GM18951 (cell line): ENCODE measurements at regions not wholly inside any gene's neighbourhood (a gene's known extent, or its start where the extent isn't known, plus 50 kb on each side); places are given as distances from the start of the nearest gene placed in this dataset.
"Not testable (repeated sequence)": the region's sequence is repeated elsewhere in the genome, so short reads cannot be mapped to it uniquely, and the experiment has no call there.

Source experiments
- POLR2A ChIP-seq: IDR thresholded peaks from 4 replicates; pipeline ENCODE4 v1.6.1; 2011; ENCODE audit warnings: mild to moderate bottlenecking; ENCODE audit not compliant: insufficient read length, insufficient read depth; ENCODE audit errors: extremely low read depth
- in situ Hi-C: fragments of 300-500 bp; cut with MboI; formaldehyde crosslinking; loops from one replicate; pipeline ENCODE4 v1.12.0; 2022; ENCODE audit warnings: low sequenced_read_pairs, mixed read lengths, inconsistent platforms; ENCODE audit not compliant: unreplicated experiment

GRCh38 chr14:105581551-105582341 is 55.4 kb downstream of the TMEM121 start:
- no peak for TF ChIP-seq POLR2A
- in situ Hi-C loops, result no loop called here

GRCh38 chr14:105582639-105583038 is 56.3 kb downstream of the TMEM121 start:
- in situ Hi-C loops, result no loop called here
- no peak for TF ChIP-seq POLR2A

GRCh38 chr14:105583914-105584313 is 57.5 kb downstream of the TMEM121 start:
- in situ Hi-C loops, result not testable (repeated sequence)

DNA sequence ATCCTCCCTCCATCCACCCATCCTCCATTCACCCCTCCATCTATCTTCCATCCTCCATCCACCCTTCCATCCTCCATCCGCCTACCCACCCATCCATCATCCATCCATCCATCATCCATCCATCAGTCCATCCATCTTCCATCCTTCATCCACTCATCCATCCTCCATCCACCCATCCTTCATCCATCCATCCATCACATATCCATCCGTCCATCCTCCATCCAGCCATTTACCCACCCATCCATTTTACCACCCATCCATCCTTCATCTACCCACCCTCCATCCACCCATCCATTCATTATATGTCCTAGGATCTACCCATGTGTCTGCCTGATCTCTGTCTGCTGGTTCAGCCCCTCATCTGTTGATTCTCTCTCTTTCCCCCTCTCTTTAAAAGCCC is 58.9 kb downstream of the TMEM121 start:
- in situ Hi-C loops, result loop anchor here (5.0 kb wide), 1 partner anchor 122 kb away; no protein-coding TSS in a partner anchor

DNA sequence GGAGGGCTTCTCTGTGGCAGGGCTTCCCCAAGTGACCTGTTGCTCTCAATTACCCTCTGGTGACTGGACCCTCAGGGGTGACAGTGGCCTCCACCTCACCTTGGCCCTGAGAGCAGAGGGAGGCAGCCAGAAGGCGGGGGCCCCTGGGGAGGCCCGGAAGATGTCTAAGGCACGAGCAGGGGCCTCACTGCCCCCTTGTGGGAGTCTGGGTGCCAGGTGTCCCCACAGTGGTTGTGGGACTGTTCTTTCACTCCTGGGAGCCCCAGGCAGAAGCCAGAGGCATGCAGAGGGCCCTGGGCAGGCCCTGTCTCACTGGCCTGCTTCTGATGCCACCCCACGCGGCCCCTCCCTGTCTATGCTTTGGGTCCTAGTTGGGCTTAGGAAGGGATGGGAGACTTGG is 59.3 kb downstream of the TMEM121 start:
- peak; percentile 20 for TF ChIP-seq POLR2A
- in situ Hi-C loops, result loop anchor here (5.0 kb wide), 1 partner anchor 122 kb away; no protein-coding TSS in a partner anchor

DNA sequence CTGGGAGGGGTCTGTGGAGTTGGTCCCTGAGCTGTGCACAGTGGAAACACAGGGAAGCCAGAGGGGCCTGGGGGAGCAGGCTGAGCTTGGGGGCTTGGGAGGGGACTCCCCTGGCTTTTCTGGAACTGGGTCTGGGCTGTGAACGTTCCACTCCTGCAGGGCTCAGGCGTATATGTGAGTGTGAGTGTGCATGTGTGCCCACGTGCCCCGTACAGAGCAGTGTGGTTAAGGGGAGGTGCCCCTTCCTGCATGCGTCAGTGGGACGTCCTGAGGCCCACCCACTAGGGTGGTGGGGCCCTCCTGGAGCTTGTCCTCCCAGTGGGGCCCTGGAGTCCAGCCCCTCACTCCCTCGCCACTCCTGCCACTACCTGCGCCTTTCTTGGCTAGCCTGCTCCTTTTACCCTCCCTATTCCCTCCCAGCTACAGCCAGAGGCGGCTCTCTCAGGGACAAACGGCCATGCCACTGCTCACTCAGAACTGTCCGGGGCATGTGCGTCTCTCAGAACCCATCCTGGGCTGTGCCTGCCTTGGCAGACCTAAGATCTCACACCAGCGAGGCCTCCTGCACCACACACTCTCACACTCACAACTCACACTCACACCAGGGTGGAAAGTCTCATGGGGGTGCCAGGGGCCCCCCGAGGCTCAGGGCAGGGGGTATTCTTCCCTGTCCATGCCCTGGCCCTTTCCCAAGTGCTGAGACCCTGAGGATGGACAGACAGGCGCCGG is 59.9 kb downstream of the TMEM121 start:
- in situ Hi-C loops, result loop anchor here (5.0 kb wide), 1 partner anchor 121 kb away; no protein-coding TSS in a partner anchor
- TF ChIP-seq POLR2A, result peak; percentile 3

- in situ Hi-C loops, result loop anchor here (5.0 kb wide), 1 partner anchor 120 kb away; no protein-coding TSS in a partner anchor
These were observed 60.7 kb downstream of the TMEM121 start for GRCh38 chr14:105587034-105587433.

DNA sequence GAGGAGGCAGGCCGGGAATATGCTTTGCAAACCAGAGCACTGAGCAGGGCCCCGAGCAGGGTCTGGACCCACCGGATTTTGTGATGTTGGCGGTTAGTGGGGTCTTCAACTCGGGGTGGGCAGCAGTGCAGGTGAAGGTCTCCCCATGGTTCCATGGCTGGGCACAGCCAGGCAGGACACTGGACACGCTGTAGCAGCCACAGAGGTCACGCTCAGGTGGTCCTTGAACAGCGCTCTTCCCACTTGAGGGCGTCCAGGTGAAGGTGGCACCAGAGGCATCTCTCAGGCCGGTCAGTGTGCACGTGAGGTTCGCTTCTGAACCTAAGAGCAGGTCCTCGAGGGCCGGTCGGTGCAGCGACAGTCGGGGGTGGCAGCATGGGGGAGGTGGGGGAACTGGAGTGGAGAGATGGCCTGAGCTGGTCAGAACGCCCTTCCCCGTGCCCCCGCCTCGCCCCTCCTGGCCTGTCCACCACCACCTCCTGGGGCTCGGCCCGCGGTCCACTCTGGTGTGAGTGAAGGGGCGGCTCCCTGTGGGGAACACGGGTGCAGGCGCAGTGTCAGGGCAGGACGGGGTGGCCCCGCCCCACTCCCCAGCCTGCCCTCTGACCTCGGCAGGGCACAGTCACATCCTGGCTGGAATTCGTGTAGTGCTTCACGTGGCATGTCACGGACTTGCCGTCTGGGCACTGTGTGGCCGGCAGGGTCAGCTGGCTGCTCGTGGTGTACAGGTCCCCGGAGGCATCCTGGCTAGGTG is 61.3 kb downstream of the TMEM121 start:
- in situ Hi-C loops, result loop anchor here (5.0 kb wide), 1 partner anchor 120 kb away; no protein-coding TSS in a partner anchor

GRCh38 chr14:105588236-105588860 is 62.0 kb downstream of the TMEM121 start:
- TF ChIP-seq POLR2A, result no peak
- in situ Hi-C loops, result loop anchor here (5.0 kb wide), 1 partner anchor 119 kb away; no protein-coding TSS in a partner anchor

DNA sequence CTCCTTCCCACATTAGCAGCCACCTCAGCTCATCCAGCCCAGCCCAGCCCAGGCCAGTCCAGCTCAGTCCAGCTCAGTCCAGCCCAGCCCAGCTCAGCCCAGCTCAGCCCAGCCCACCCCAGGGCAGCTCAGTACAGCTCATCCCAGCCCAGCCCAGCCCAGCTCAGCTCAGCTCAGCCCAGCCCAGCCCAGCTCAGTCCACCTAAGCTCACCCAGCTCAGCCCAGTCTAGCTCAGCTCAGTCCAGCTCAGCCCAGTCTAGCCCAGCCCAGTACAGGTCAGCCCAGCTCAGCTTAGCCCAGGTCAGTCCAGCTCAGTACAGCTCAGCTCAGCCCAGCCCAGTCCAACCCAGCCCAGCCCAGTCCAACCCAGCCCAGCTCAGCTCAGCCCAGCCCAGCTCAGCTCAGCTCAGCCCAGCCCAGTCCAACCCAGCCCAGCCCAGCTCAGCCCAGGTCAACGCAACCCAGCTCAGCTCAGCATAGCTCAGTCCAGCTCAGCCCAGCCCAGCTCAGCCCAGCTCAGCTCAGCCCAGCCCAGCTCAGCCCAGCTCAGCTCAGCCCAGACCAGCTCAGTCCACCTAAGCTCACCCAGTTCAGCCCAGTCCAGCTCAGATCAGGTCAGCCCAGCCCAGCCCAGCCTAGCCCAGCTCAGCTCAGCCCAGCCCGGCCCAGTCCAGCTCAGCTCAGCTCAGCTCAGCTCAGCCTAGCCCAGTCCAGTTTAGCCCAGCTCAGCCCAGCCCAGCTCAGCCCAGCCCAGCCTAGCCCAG is 63.0 kb downstream of the TMEM121 start:
- TF ChIP-seq POLR2A, result no peak
- in situ Hi-C loops, result loop anchor here (5.0 kb wide), 1 partner anchor 118 kb away; no protein-coding TSS in a partner anchor

- in situ Hi-C loops, result loop anchor here (5.0 kb wide), 1 partner anchor 117 kb away; no protein-coding TSS in a partner anchor
These were observed 63.5 kb downstream of the TMEM121 start for GRCh38 chr14:105589926-105590185.

DNA sequence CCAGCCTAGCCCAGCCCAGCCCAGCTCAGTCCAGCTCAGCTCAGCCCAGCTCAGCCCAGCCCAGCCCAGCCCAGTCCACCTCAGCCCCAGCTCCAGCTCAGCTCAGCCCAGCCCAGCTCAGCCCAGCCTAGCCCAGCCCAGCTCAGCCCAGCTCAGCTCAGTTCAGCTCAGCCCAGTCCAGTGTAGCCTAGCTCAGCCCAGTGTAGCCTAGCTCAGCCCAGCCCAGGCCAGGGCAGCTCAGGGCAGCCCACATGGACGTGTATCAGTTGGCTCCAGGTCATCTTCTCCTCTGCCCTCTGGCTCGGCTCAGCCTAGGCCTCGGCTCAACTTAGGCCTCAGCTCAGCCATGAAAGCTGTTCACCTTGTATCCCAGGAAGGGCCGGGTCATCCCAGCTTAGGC is 64.7 kb downstream of the TMEM121 start:
- TF ChIP-seq POLR2A, result no peak
- in situ Hi-C loops, result no loop called here

- in situ Hi-C loops, result not testable (repeated sequence)
These were observed 65.5 kb downstream of the TMEM121 start for GRCh38 chr14:105591792-105592341.

GRCh38 chr14:105592646-105593045 is 66.3 kb downstream of the TMEM121 start:
- in situ Hi-C loops, result not testable (repeated sequence)

DNA sequence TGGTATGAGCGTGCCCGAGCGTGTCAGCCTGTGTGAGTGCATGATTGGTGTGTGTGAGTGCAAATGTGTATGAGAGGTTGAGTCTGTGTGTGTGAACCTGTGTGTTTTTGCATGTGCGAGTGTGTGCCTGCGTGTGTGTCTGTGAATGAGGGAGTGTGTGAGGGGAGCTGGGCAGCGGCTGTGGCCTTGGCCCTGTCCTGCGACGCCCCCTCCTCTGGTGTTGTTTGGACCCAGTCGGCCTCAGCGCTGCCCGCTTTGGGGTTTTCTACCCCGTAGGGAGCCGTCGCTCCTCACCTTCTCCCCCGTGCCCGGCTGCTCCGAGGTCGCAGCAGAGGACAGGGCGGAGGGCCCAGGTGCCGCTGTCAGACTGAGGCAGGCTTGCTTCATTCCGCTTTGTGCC is 69.0 kb downstream of the TMEM121 start:
- in situ Hi-C loops, result not testable (repeated sequence)

DNA sequence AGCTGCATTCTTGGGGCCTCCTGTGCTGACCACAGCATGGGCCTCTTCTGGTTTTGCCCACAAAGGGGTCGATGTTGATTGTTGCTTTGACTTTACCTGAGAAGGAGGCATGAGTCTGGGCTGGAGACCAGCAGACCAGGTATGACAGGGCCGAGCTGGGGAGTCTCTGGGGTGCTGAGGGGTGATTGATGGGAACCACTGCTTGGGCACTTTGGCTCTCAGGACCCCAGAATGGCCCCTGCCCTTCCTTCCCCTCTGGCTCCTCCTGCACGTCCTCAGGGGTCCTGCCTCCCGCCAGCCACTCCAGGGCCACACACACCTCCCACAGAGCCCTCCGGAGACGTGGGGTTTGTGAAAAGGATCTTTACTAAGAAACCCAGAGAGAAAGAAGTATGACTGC is 70.0 kb downstream of the TMEM121 start:
- in situ Hi-C loops, result not testable (repeated sequence)

DNA sequence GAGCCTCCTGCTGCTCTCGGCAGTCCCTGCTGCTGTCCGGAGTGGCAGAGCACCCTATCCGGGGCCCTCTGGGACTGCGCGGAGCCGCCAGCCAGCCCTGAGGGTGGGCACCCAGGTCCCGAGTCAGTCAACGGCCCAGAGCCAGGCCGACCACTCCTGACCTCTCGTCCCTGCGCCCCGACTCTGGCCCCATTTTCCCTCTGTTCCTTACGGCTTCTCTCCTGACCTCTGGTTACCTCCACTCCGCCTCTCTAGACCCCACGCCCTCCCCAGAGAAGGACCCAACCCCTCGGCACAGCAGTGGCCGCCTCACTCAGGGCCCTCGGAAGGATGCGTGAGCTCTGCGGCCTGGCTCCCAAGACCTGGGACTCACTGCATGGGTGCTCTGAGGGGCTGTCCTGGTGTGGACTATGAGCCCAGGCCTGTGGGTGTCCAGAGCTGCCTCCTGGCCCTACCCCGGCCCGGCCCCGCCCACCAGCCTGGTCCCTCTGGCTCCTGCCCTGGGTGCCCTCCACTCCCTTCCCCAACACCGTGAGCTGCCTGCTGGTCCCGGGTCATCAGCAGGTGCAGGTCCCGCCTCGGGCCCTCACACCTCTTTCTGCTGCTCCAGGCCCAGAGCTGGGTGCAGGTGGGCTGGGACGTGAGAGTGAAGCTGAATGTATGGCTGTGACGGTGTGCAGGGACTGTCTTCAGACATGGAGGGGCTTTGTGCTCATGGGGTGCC is 71.8 kb downstream of the TMEM121 start:
- in situ Hi-C loops, result not testable (repeated sequence)
